LNCAP (cell line): ENCODE measurements at regions not wholly inside any gene's neighbourhood (a gene's known extent, or its start where the extent isn't known, plus 50 kb on each side); places are given as distances from the start of the nearest gene placed in this dataset.

Experiments used
- CTCF ChIP-seq: fragments of 450-650 bp; IDR thresholded peaks from 2 replicates; pipeline ENCODE4 v1.5.1; 2017; ENCODE audit warnings: mild to moderate bottlenecking

GRCh38 chr5:5705010-5705409, 282.5 kb downstream of the ICE1 start:
- no peak for TF ChIP-seq CTCF

- TF ChIP-seq CTCF: no peak
Measured at GRCh38 chr5:5704352-5704751, 281.9 kb downstream of the ICE1 start.

GRCh38 chr5:5702934-5703333, 280.5 kb downstream of the ICE1 start:
- TF ChIP-seq CTCF: no peak

- TF ChIP-seq CTCF: no peak
Measured at GRCh38 chr5:5700549-5700948, 278.1 kb downstream of the ICE1 start.

GRCh38 chr5:5699062-5699461, 276.6 kb downstream of the ICE1 start:
- TF ChIP-seq CTCF: peak; percentile 38; the same call in 1 of the 2 replicates

GRCh38 chr5:5695266-5695665, 272.8 kb downstream of the ICE1 start:
- TF ChIP-seq CTCF: no peak

- no peak for TF ChIP-seq CTCF
Measured at GRCh38 chr5:5688925-5689310, 266.4 kb downstream of the ICE1 start.

GRCh38 chr5:5688194-5688924, 265.9 kb downstream of the ICE1 start:
- TF ChIP-seq CTCF: no peak
